Kidney (tissue), 13 donors: ENCODE measurements at regions not wholly inside any gene's neighbourhood (a gene's known extent, or its start where the extent isn't known, plus 50 kb on each side); places are given as distances from the start of the nearest gene placed in this dataset.

ENCODE experiments used
- DNase-seq, 5 donors: peaks; one replicate each; pipeline ENCODE4 v3.0.0-alpha.2; 2013 to 2020
- FAIRE-seq: peaks from 2 replicates; lab custom pipeline; 2012; peaks lifted over from hg19 to GRCh38; lab: Jason Lieb, UNC
- H3K27ac ChIP-seq, 2 donors: one replicate each; pipeline ENCODE4 v1.7.0; 2013; ENCODE audit warnings: low read depth in 2 of 2, low read length in 2 of 2, inconsistent platforms in 1 of 2
- H3K27me3 ChIP-seq: one replicate; pipeline ENCODE4 v1.7.1; 2013; ENCODE audit warnings: low read length, inconsistent platforms; ENCODE audit not compliant: control insufficient read depth, insufficient read depth
- H3K36me3 ChIP-seq, 3 donors: one replicate each; pipeline versions ENCODE4 v1.7.0 to v1.7.1; 2013; ENCODE audit warnings: low read length in 3 of 3, control low read depth in 1 of 3, inconsistent platforms in 1 of 3; ENCODE audit not compliant: insufficient read depth in 3 of 3, control insufficient read depth in 2 of 3
- H3K4me1 ChIP-seq, 3 donors: one replicate each; pipeline versions ENCODE4 v1.7.0 to v1.7.1; 2013; ENCODE audit warnings: low read length in 3 of 3, inconsistent platforms in 1 of 3, low read depth in 1 of 3; ENCODE audit not compliant: control insufficient read depth in 2 of 3, insufficient read depth in 2 of 3
- H3K4me3 ChIP-seq, 3 donors: one replicate each; pipeline versions ENCODE4 v1.7.0 to v1.8.1; 2013; ENCODE audit warnings: low read length in 3 of 3, control low read depth in 1 of 3, inconsistent platforms in 1 of 3
- H3K9ac ChIP-seq, 3 donors: one replicate each; pipeline versions ENCODE4 v1.7.0 to v1.7.1; 2013; ENCODE audit warnings: low read length in 3 of 3, control low read depth in 1 of 3, inconsistent platforms in 1 of 3
- H3K9me3 ChIP-seq, 3 donors: one replicate each; pipeline versions ENCODE4 v1.7.0 to v1.7.1; 2013; ENCODE audit warnings: low read length in 3 of 3, control low read depth in 1 of 3, inconsistent platforms in 1 of 3; ENCODE audit not compliant: control insufficient read depth in 2 of 3, insufficient read depth in 1 of 3
- intact Hi-C: fragments of 100-400 bp; cut with DNase I; formaldehyde crosslinking; loops from one replicate; pipeline ENCODE4 v1.11.1; 2022
- TF ChIP-seq, protein P1 (sequence below): IDR thresholded peaks from 3 replicates; pipeline ENCODE4 v1.5.1; 2012; ENCODE audit warnings: mild to moderate bottlenecking, moderate library complexity, borderline replicate concordance; ENCODE audit not compliant: insufficient read depth; ENCODE audit errors: extremely low read depth
- donor health status: control.
- donor health status: control.
- donor health status: control.
- donor health status: control.
- donor health status: control.
- donor health status: DM: yes; HTN: yes; CAD: no.
- donor health status: Normal renal cell carcinoma (clear cell type).

DNA sequence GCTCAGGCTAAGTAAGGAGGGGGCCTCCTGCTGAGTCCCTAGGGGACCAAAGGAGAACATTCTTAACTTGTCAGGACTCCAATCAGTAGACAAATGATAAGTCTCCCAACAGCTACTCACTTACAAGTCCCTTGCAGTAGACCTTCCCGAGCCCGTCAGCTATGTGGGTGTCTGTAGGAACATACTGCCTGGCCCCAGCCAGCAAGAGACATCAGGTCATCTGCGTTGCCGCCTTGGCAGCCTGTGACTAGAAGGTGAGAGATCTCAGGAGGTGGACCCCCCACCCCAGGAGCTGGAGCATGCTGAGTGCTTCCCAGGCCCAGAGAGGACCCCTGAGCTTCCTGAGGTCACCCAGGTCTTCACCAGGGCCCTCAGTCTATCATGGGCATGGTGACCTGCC lies 250.5 kb downstream of the C1orf94 start:
- Histone ChIP-seq H3K27me3 (no peaks in the 10 kb centered on the region), H3K9me3 (no peaks in the 10 kb centered on the region), H3K9ac (no peak overlapping the region), H3K27ac (no peak overlapping the region), H3K4me3 (no peak overlapping the region), H3K4me1 (no peaks in the 10 kb centered on the region), H3K36me3 (no peaks in the 10 kb centered on the region)
- intact Hi-C loops, result no loop called here
- FAIRE-seq, result no peak
- TF ChIP-seq, protein P1, sequence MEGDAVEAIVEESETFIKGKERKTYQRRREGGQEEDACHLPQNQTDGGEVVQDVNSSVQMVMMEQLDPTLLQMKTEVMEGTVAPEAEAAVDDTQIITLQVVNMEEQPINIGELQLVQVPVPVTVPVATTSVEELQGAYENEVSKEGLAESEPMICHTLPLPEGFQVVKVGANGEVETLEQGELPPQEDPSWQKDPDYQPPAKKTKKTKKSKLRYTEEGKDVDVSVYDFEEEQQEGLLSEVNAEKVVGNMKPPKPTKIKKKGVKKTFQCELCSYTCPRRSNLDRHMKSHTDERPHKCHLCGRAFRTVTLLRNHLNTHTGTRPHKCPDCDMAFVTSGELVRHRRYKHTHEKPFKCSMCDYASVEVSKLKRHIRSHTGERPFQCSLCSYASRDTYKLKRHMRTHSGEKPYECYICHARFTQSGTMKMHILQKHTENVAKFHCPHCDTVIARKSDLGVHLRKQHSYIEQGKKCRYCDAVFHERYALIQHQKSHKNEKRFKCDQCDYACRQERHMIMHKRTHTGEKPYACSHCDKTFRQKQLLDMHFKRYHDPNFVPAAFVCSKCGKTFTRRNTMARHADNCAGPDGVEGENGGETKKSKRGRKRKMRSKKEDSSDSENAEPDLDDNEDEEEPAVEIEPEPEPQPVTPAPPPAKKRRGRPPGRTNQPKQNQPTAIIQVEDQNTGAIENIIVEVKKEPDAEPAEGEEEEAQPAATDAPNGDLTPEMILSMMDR, result no peak
- DNase-seq, result no peak

DNA sequence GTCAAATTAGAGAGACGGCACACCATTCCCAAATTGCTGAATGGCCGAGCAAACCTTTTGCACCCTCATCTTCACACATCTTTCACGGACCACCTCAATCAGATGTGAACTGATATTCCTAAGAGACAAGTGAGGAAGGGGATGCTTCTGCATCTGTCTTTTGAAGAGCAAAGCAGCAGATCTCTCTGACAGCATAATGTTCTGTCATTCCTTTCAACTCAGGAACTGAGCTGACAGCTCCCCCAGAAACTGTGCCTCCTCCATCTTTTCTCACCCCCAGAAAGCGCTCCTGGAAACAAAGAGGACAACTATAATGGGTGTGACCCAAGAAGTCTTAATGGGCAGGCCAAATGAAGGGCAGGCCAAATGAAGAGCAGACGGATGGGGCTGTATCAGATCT lies 256.4 kb downstream of the C1orf94 start:
- Histone ChIP-seq H3K9me3 (no peaks in the 10 kb centered on the region), H3K27me3 (no peaks in the 10 kb centered on the region), H3K36me3 (no peaks in the 10 kb centered on the region), H3K4me3 (no peak overlapping the region), H3K27ac (no peak overlapping the region), H3K4me1 (no peaks in the 10 kb centered on the region), H3K9ac (no peak overlapping the region)
- FAIRE-seq (no peak), DNase-seq (no peak)
- intact Hi-C loops, result no loop called here
- TF ChIP-seq, protein P1, result no peak

DNA sequence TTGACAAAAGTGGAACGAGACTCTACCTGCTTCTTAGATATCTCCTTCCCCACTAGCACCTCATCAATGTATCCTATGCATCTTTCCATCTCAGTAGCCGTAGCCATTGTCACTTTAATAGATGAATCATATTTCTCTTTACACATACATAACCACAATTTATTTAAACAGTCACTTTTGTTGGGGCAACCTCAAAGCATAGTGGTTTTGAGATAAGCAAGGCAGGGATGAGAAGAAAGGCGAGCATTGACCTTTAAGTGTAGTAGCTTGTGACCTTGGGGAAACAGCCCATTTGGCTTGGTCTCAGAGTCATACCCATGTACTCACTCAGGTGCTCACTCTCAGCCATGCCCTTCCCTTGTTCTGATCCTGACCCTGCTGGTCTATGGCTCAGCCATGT lies 260.1 kb downstream of the C1orf94 start:
- TF ChIP-seq, protein P1, result no peak
- FAIRE-seq (no peak), DNase-seq (no peak)
- Histone ChIP-seq H3K4me1 (no peaks in the 10 kb centered on the region), H3K27ac (no peak overlapping the region), H3K4me3 (no peak overlapping the region), H3K27me3 (no peaks in the 10 kb centered on the region), H3K36me3 (no peaks in the 10 kb centered on the region), H3K9me3 (no peaks in the 10 kb centered on the region), H3K9ac (no peak overlapping the region)
- intact Hi-C loops, result no loop called here
